WI38 (cell line): ENCODE measurements at regions not wholly inside any gene's neighbourhood (a gene's known extent, or its start where the extent isn't known, plus 50 kb on each side); places are given as distances from the start of the nearest gene placed in this dataset.

Source experiments
- H3K4me3 ChIP-seq: 2 replicates; pipeline ENCODE4 v1.5.1; 2011; ENCODE audit warnings: low read depth, mild to moderate bottlenecking, control low read depth, low read length
- TF ChIP-seq, protein P1 (sequence below): IDR thresholded peaks from 2 replicates; pipeline ENCODE4 v1.5.1; 2012; ENCODE audit warnings: low read depth, mild to moderate bottlenecking, control low read depth, low read length

DNA sequence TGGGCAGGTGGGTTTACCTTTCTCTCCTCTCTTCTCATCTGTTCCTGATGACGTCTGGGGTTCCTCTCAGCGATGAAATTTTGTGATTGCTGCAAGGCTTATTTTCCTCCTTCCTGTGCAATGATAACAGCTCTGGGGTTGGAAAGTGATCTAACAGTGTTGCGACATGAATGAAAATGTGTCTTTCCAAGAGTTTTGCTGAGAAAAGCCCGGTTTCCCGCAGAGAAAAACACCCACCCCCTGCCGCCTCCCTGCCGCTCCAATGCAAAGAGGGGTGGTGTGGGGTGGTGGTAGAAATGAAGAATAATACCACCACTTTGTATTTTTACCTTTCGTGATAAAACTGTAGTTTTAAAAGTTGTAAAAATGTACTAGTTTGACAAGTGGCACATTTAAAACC lies 232.0 kb downstream of the OLFM4 start:
- TF ChIP-seq, protein P1, sequence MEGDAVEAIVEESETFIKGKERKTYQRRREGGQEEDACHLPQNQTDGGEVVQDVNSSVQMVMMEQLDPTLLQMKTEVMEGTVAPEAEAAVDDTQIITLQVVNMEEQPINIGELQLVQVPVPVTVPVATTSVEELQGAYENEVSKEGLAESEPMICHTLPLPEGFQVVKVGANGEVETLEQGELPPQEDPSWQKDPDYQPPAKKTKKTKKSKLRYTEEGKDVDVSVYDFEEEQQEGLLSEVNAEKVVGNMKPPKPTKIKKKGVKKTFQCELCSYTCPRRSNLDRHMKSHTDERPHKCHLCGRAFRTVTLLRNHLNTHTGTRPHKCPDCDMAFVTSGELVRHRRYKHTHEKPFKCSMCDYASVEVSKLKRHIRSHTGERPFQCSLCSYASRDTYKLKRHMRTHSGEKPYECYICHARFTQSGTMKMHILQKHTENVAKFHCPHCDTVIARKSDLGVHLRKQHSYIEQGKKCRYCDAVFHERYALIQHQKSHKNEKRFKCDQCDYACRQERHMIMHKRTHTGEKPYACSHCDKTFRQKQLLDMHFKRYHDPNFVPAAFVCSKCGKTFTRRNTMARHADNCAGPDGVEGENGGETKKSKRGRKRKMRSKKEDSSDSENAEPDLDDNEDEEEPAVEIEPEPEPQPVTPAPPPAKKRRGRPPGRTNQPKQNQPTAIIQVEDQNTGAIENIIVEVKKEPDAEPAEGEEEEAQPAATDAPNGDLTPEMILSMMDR = no peak
- H3K4me3 ChIP-seq = no peak overlapping the region

DNA sequence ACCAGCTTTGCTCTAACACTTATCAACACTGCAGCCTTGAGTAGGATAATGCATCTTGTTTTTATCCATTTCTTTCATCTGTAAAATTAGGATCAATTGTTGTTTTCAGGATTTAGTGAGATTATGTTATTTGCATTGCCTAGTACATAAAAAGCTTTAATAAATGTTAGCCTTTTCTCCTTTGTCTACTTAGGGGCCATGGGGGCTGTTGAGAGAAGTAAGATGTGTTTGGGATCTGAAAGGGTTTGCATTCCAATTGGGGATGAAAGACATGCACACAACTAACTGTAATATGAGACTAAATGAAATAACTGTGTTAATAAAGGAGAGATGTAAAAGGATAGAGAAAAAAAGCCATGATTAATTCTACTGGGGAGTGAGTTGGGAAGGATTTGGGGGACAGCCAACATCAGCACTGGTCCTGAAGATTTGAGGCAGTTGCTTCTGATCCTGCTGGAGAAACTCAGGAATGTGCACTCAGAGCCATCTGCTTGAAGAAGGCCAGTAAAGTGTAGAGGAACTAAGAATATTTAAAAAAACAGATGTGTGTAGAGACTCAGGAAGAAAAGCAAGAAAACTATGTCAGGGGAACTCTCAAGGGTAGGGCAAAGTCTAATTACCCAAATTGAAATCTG lies 236.3 kb downstream of the OLFM4 start:
- TF ChIP-seq, protein P1 = no peak
- no peak overlapping the region for H3K4me3 ChIP-seq

DNA sequence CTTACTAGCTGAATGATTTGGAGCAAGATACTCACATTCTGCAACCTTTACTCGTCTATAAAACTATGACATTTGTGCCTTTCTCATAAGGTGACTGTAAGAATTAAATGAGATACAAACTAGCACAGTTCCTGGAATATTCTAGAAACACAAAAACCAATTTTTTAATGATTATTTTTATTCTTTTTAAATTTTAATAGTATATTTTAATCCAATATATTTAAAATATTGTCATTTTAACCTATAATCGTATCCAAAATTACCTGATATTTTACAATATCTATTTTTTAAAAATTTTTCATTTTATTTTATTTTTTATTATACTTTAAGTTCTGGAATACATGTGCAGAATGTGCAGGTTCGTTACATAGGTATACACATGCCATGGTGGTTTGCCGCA lies 238.1 kb downstream of the OLFM4 start:
- TF ChIP-seq, protein P1 = no peak
- no peak overlapping the region for H3K4me3 ChIP-seq

DNA sequence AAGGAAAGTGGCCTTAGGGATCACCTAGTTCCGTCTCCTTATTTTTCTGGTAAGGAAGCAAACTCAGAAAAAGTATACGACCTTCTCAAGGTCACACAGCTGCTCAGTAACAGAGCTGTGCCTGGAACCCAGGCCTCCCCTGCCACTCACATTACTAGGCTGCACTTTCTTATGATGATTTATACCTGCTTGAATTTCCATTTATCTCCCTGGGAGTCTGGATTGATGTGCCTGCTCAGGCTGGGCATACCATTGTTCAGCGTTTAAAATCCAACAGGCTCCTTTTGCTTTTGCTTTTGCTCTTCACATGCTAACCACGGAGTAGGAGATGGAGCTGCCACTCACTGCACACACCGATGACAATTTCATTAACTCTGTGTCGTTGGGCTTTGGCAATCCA lies 241.0 kb downstream of the OLFM4 start:
- TF ChIP-seq, protein P1 = no peak
- no peak overlapping the region for H3K4me3 ChIP-seq

DNA sequence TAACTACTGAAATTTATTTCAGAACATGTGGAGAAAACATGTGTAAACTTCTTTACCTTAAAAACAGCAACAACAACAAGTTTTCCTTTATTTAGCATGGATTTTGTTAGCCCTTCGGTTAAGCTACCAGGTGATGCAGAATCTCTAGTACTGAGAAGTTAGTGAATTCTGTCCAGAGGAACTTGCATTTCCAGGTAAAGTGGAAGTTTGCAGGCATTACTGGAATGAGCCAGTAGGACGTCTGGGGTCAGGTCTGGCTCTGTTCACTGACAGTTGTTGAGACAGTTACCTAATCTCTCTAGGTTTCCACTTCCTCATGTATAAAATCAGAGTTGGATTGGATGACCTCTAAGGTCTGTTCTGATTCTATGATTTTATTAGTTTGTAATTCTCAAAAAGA lies 244.3 kb downstream of the OLFM4 start:
- no peak overlapping the region for H3K4me3 ChIP-seq
- TF ChIP-seq, protein P1 = no peak

DNA sequence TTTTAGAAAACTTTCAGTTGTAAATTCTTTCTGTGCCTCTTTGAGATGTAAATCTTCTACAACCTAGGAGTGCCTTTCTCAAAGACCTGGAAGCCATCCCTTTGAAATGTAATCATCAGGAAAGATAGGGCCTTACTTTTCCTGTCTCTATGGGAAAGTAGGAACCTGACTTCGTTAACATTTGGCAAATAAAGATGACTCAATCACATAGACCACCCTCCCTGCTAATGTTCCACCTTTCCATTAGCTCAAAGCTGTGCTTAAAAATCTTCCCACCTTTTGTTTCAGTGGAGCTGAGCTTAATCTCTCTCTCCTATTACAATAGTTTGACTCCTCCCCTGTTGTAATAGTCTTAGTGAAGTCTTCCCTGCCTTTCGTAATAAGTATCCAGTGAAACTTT lies 247.7 kb downstream of the OLFM4 start:
- no peak overlapping the region for H3K4me3 ChIP-seq
- TF ChIP-seq, protein P1 = no peak

DNA sequence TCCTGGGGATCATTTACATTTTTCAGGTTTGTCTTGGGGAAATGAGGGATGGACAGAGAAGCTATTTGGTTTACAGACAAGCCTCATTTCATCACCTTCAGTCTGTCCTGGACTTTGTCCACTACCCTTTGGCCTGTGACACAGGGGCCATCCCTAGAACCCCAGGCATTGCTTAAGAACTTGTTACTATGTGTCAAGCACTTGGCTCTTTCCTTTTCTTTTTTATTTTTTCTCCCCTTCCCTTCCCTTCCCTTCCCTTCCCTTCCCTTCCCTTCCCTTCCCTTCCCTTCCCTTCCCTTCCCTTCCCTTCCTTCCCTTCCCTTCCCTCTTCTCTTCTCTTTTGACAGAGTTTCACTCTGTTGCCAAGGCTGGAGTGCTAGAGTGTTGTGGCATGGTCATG lies 253.1 kb downstream of the OLFM4 start:
- TF ChIP-seq, protein P1 = no peak
- no peak overlapping the region for H3K4me3 ChIP-seq
